Mesothelial cell of epicardium (in vitro differentiated cells): ENCODE measurements at regions not wholly inside any gene's neighbourhood (a gene's known extent, or its start where the extent isn't known, plus 50 kb on each side); places are given as distances from the start of the nearest gene placed in this dataset.

Source experiments
- DNase-seq, 2 experiments: peaks; one replicate each; pipeline ENCODE4 v3.0.0; 2021; ENCODE audit warnings: low spot score in 2 of 2; ENCODE audit not compliant: unreplicated experiment in 2 of 2
- H3K27ac Mint-ChIP-seq: 2 replicates; pipeline ENCODE4 v1.8.0; 2021; ENCODE audit warnings: mixed read lengths
- H3K27me3 Mint-ChIP-seq: 2 replicates; pipeline ENCODE4 v1.8.0; 2021; ENCODE audit warnings: low read depth, mixed read lengths
- H3K36me3 Mint-ChIP-seq: 2 replicates; pipeline ENCODE4 v1.8.0; 2021; ENCODE audit warnings: mixed read lengths
- H3K4me1 Mint-ChIP-seq: 2 replicates; pipeline ENCODE4 v1.8.0; 2021; ENCODE audit warnings: mixed read lengths
- H3K4me3 Mint-ChIP-seq: 2 replicates; pipeline ENCODE4 v1.8.0; 2021; ENCODE audit warnings: mild to moderate bottlenecking, moderate library complexity, mixed read lengths
- H3K9me3 Mint-ChIP-seq: 2 replicates; pipeline ENCODE4 v1.8.0; 2021; ENCODE audit warnings: mixed read lengths
- CTCF ChIP-seq: fragments of 200-600 bp; sonication (generic); IDR thresholded peaks from one replicate; pipeline ENCODE4 v1.5.0; 2021; ENCODE audit warnings: antibody characterized with exemption; ENCODE audit not compliant: unreplicated experiment

- H3K4me3 Mint-ChIP-seq = no peak overlapping the region
- no peak overlapping the region for H3K27ac Mint-ChIP-seq
- H3K4me1 Mint-ChIP-seq = peaks cover 20% of the 10 kb centered on the region
- H3K27me3 Mint-ChIP-seq = no peaks in the 10 kb centered on the region
- H3K36me3 Mint-ChIP-seq = no peaks in the 10 kb centered on the region
- no peak for DNase-seq
- peaks cover 21% of the 10 kb centered on the region for H3K9me3 Mint-ChIP-seq
- no peak for TF ChIP-seq CTCF
Observed at GRCh38 chr5:33143405-33144123, 297.2 kb upstream of the TARS1 start.

DNA sequence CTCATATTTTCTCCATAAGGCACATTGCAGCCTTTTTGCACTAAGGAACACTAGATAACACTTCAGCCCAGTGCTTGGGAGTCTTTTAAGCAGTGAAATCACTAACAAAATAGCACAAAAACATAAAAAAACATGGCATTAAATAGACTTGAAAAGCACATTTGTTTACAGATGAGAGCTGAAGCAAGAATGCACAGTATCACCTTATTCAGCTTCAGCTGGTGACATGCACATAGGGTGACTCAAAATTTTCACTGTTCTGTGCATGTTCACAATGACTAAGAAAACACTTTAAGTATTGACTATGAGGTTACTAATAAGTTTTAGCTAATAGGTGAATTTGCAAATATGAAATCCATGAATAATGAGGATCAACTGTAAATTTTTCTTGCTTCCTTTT, 293.9 kb upstream of the TARS1 start:
- no peak for DNase-seq
- Mint-ChIP-seq H3K4me3 (no peak overlapping the region), H3K9me3 (peaks cover 15% of the 10 kb centered on the region), H3K27ac (no peak overlapping the region), H3K27me3 (no peaks in the 10 kb centered on the region), H3K4me1 (peaks cover 24% of the 10 kb centered on the region), H3K36me3 (no peaks in the 10 kb centered on the region)
- TF ChIP-seq CTCF = no peak

DNA sequence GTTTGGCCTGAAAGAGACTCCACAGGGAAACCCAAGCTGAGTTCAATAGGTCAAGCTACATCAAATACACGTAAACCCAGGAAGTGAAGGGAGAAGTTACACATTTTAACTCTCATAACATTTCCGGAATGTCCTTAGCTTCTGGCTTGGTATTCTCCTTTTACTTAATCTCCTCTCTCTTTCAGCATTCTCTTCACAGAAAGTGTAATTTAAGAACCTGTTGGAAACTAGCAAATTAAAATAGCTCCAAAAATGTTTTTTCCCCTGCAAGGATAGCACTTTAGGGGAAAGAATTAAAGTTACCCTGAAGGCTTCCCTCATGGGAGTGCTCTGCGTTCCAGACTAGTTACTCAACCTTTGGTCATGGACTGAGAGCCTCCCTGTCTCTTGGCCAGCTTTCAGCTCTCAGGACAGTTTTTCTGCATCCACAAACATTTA, 292.7 kb upstream of the TARS1 start:
- Mint-ChIP-seq H3K36me3 (no peaks in the 10 kb centered on the region), H3K9me3 (peaks cover 12% of the 10 kb centered on the region), H3K27ac (peak overlapping the region; percentile 76), H3K27me3 (no peaks in the 10 kb centered on the region), H3K4me3 (no peak overlapping the region), H3K4me1 (peaks cover 24% of the 10 kb centered on the region)
- no peak for TF ChIP-seq CTCF
- DNase-seq = no peak

- no peaks in the 10 kb centered on the region for H3K27me3 Mint-ChIP-seq
- no peak overlapping the region for H3K4me3 Mint-ChIP-seq
- peaks cover 34% of the 10 kb centered on the region for H3K9me3 Mint-ChIP-seq
- DNase-seq = no peak
- H3K27ac Mint-ChIP-seq = no peak overlapping the region
- no peak for TF ChIP-seq CTCF
- peaks cover 6% of the 10 kb centered on the region for H3K4me1 Mint-ChIP-seq
- no peaks in the 10 kb centered on the region for H3K36me3 Mint-ChIP-seq
Observed at GRCh38 chr5:33153372-33153771, 287.4 kb upstream of the TARS1 start.

- H3K27ac Mint-ChIP-seq = no peak overlapping the region
- peaks cover 34% of the 10 kb centered on the region for H3K9me3 Mint-ChIP-seq
- no peaks in the 10 kb centered on the region for H3K27me3 Mint-ChIP-seq
- H3K4me1 Mint-ChIP-seq = peaks cover 2% of the 10 kb centered on the region
- no peak overlapping the region for H3K4me3 Mint-ChIP-seq
- DNase-seq = no peak
- no peak for TF ChIP-seq CTCF
- H3K36me3 Mint-ChIP-seq = no peaks in the 10 kb centered on the region
Observed at GRCh38 chr5:33153831-33154230, 286.9 kb upstream of the TARS1 start.
